ENCODE measurements at regions not wholly inside any gene's neighbourhood (a gene's known extent, or its start where the extent isn't known, plus 50 kb on each side); places are given as distances from the start of the nearest gene placed in this dataset.

DNA sequence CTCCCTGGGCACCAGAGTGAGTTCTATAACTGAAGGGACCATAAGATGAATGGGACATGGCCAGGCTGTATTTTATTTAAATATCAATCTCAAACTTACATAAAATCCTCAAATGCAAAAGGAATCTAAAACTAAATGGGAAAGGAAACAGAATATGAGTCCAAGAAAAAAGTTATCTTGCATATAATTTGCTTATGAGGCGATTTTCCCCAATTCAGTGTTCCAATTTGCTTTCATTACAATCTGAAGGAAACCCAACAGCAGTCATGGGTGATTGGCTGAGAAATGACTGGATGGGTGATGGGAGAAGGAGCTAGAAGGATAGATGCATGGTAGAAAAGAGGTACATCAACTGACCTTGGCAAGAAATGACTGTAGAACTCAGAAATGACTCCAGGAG is 511.3 kb upstream of the TENM3 start:
- TF ChIP-seq, protein P1, sequence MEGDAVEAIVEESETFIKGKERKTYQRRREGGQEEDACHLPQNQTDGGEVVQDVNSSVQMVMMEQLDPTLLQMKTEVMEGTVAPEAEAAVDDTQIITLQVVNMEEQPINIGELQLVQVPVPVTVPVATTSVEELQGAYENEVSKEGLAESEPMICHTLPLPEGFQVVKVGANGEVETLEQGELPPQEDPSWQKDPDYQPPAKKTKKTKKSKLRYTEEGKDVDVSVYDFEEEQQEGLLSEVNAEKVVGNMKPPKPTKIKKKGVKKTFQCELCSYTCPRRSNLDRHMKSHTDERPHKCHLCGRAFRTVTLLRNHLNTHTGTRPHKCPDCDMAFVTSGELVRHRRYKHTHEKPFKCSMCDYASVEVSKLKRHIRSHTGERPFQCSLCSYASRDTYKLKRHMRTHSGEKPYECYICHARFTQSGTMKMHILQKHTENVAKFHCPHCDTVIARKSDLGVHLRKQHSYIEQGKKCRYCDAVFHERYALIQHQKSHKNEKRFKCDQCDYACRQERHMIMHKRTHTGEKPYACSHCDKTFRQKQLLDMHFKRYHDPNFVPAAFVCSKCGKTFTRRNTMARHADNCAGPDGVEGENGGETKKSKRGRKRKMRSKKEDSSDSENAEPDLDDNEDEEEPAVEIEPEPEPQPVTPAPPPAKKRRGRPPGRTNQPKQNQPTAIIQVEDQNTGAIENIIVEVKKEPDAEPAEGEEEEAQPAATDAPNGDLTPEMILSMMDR (IDR thresholded peaks at IDR 0.05; ENCODE audit: insufficient read depth, low read length) = no peak
- TF ChIP-seq, protein P2, sequence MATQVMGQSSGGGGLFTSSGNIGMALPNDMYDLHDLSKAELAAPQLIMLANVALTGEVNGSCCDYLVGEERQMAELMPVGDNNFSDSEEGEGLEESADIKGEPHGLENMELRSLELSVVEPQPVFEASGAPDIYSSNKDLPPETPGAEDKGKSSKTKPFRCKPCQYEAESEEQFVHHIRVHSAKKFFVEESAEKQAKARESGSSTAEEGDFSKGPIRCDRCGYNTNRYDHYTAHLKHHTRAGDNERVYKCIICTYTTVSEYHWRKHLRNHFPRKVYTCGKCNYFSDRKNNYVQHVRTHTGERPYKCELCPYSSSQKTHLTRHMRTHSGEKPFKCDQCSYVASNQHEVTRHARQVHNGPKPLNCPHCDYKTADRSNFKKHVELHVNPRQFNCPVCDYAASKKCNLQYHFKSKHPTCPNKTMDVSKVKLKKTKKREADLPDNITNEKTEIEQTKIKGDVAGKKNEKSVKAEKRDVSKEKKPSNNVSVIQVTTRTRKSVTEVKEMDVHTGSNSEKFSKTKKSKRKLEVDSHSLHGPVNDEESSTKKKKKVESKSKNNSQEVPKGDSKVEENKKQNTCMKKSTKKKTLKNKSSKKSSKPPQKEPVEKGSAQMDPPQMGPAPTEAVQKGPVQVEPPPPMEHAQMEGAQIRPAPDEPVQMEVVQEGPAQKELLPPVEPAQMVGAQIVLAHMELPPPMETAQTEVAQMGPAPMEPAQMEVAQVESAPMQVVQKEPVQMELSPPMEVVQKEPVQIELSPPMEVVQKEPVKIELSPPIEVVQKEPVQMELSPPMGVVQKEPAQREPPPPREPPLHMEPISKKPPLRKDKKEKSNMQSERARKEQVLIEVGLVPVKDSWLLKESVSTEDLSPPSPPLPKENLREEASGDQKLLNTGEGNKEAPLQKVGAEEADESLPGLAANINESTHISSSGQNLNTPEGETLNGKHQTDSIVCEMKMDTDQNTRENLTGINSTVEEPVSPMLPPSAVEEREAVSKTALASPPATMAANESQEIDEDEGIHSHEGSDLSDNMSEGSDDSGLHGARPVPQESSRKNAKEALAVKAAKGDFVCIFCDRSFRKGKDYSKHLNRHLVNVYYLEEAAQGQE (IDR thresholded peaks at IDR 0.05; ENCODE audit: insufficient replicate concordance, low read depth) = no peak
- TF ChIP-seq POLR2AphosphoS5 (IDR thresholded peaks at IDR 0.05; ENCODE audit: low read depth) = no peak

Measured in HL-60 (cell line).